OCI-LY1 (cell line): ENCODE measurements at regions not wholly inside any gene's neighbourhood (a gene's known extent, or its start where the extent isn't known, plus 50 kb on each side); places are given as distances from the start of the nearest gene placed in this dataset.

ENCODE experiments used
- H2AFZ ChIP-seq: fragments of 200-600 bp; sonication (generic), shearing (Covaris generic); 2 replicates; pipeline ENCODE4 v1.6.0; 2014; ENCODE audit warnings: antibody characterized with exemption, mild to moderate bottlenecking, low read length
- H3F3A ChIP-seq: fragments of 200-600 bp; sonication (generic), shearing (Covaris generic); 2 replicates; pipeline ENCODE4 v1.6.0; 2014; ENCODE audit warnings: mild to moderate bottlenecking, antibody characterized with exemption, low read length, moderate library complexity; ENCODE audit not compliant: insufficient read depth
- H3K27ac ChIP-seq: fragments of 200-600 bp; sonication (generic); 2 replicates; pipeline ENCODE4 v1.5.1; 2014; ENCODE audit warnings: low read length, mixed run types, mild to moderate bottlenecking, low read depth; ENCODE audit not compliant: poor library complexity, severe bottlenecking
- H3K27me3 ChIP-seq: fragments of 200-600 bp; sonication (generic); 2 replicates; pipeline ENCODE4 v1.6.0; 2014; ENCODE audit warnings: antibody characterized with exemption, mild to moderate bottlenecking, low read length, moderate library complexity; ENCODE audit not compliant: insufficient read depth
- H3K36me3 ChIP-seq: fragments of 200-600 bp; sonication (generic); 2 replicates; pipeline ENCODE4 v1.6.1; 2014; ENCODE audit warnings: mild to moderate bottlenecking, antibody characterized with exemption, low read length, moderate library complexity, mixed read lengths; ENCODE audit not compliant: insufficient read depth
- H3K4me1 ChIP-seq: fragments of 200-600 bp; sonication (generic); 2 replicates; pipeline ENCODE4 v1.5.1; 2014; ENCODE audit warnings: mild to moderate bottlenecking, low read length, moderate library complexity; ENCODE audit not compliant: insufficient read depth, severe bottlenecking
- H3K4me2 ChIP-seq: fragments of 200-600 bp; sonication (generic), shearing (Covaris generic); 2 replicates; pipeline ENCODE4 v1.6.1; 2014; ENCODE audit warnings: low read length
- H3K4me3 ChIP-seq: fragments of 200-600 bp; sonication (generic); 2 replicates; pipeline ENCODE4 v1.5.1; 2014; ENCODE audit warnings: low read length, low read depth, mild to moderate bottlenecking, mixed read lengths; ENCODE audit not compliant: poor library complexity, severe bottlenecking
- H3K79me2 ChIP-seq: fragments of 200-600 bp; shearing (Covaris generic); 2 replicates; pipeline ENCODE4 v1.6.1; 2016; ENCODE audit warnings: mixed run types, low read length, mixed read lengths; ENCODE audit not compliant: insufficient read depth
- H3K9ac ChIP-seq: fragments of 200-600 bp; sonication (generic), shearing (Covaris generic); 2 replicates; pipeline ENCODE4 v1.6.1; 2014; ENCODE audit warnings: mild to moderate bottlenecking, low read length, mixed read lengths
- H3K9me2 ChIP-seq: fragments of 200-600 bp; sonication (generic), shearing (Covaris generic); 2 replicates; pipeline ENCODE4 v1.6.1; 2014; ENCODE audit warnings: low read depth, mild to moderate bottlenecking, low read length, mixed read lengths
- H3K9me3 ChIP-seq: fragments of 200-600 bp; shearing (Covaris generic); 2 replicates; pipeline ENCODE4 v1.6.1; 2014; ENCODE audit warnings: low read length, mixed read lengths
- H4K20me1 ChIP-seq: fragments of 200-600 bp; sonication (generic), shearing (Covaris generic); 2 replicates; pipeline ENCODE4 v1.6.0; 2016; ENCODE audit warnings: mild to moderate bottlenecking, low read length; ENCODE audit not compliant: insufficient read depth
- EZH2 ChIP-seq: fragments of 200-600 bp; sonication (generic), shearing (Covaris generic); IDR thresholded peaks from 2 replicates; pipeline ENCODE4 v1.8.0; 2017; ENCODE audit warnings: borderline replicate concordance, mixed run types, mild to moderate bottlenecking, antibody characterized with exemption, low read length, moderate library complexity, mixed read lengths
- TF ChIP-seq, protein P1 (sequence below): fragments of 200-600 bp; sonication (generic), shearing (Covaris generic); IDR thresholded peaks from 2 replicates; pipeline ENCODE4 v1.5.1; 2017; ENCODE audit warnings: mild to moderate bottlenecking, antibody characterized with exemption, low read length, moderate library complexity, mixed read lengths

DNA sequence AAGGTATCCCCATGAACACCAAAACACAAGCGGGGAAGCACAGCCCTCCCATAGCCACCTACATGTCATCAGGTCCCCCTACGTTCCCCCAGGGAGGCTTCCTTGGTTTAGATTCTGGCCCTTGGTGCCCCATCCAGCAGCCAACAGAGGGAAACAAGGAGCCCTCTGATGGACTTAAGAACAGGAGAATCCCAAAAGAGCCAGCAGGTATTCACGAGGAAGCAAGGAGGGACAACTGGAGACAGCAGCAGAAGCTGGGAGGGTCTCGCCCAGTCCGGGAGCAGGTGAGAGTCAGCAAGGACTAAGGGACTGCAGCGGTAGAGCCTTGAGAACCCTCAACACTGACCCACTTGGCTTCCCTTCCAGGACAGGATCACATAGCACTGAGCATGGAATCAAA is 58.4 kb upstream of the TOP1 start:
- Histone ChIP-seq H3F3A (no peaks in the 10 kb centered on the region), H3K4me1 (peaks cover 4% of the 10 kb centered on the region), H3K36me3 (no peaks in the 10 kb centered on the region), H2AFZ (no peak overlapping the region), H3K27me3 (no peaks in the 10 kb centered on the region), H3K4me3 (no peak overlapping the region), H3K4me2 (no peak overlapping the region), H3K9ac (no peak overlapping the region), H3K9me3 (no peaks in the 10 kb centered on the region), H4K20me1 (no peaks in the 10 kb centered on the region), H3K9me2 (no peaks in the 10 kb centered on the region), H3K27ac (no peak overlapping the region), H3K79me2 (no peaks in the 10 kb centered on the region)
- TF ChIP-seq EZH2, result no peak
- TF ChIP-seq, protein P1, sequence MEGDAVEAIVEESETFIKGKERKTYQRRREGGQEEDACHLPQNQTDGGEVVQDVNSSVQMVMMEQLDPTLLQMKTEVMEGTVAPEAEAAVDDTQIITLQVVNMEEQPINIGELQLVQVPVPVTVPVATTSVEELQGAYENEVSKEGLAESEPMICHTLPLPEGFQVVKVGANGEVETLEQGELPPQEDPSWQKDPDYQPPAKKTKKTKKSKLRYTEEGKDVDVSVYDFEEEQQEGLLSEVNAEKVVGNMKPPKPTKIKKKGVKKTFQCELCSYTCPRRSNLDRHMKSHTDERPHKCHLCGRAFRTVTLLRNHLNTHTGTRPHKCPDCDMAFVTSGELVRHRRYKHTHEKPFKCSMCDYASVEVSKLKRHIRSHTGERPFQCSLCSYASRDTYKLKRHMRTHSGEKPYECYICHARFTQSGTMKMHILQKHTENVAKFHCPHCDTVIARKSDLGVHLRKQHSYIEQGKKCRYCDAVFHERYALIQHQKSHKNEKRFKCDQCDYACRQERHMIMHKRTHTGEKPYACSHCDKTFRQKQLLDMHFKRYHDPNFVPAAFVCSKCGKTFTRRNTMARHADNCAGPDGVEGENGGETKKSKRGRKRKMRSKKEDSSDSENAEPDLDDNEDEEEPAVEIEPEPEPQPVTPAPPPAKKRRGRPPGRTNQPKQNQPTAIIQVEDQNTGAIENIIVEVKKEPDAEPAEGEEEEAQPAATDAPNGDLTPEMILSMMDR, result no peak

DNA sequence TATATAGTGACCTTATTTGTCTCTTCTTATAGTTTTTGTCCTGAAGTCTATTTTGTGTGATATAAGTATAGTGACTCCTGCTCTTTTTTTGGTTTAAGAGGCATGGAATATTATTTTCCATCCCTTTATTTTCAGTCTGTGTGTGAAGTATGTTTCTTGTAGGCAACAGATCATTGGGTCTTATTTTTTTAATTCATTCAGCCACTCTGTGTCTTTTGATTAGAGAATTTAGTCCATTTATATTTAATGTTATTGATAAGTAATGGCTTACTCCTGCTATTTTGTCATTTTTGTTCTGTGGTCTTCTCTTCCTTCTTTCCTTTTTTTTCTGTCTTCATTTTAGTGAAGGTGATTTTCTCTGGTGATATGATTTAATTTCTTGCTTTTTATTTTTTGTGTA is 51.4 kb upstream of the TOP1 start:
- peaks cover 15% of the 10 kb centered on the region for H3K4me1 ChIP-seq
- H3K4me2 ChIP-seq, result no peak overlapping the region
- H3K36me3 ChIP-seq, result no peaks in the 10 kb centered on the region
- 0 out of 2 replicates have a peak, but pooled peaks cover 5% of the 10 kb centered on the region for H3K9me3 ChIP-seq
- no peaks in the 10 kb centered on the region for H3K9me2 ChIP-seq
- TF ChIP-seq, protein P1, result no peak
- TF ChIP-seq EZH2, result no peak
- H2AFZ ChIP-seq, result no peak overlapping the region
- H3K27me3 ChIP-seq, result no peaks in the 10 kb centered on the region
- H3K27ac ChIP-seq, result no peak overlapping the region
- H3K79me2 ChIP-seq, result no peaks in the 10 kb centered on the region
- no peak overlapping the region for H3K4me3 ChIP-seq
- no peak overlapping the region for H3K9ac ChIP-seq
- H3F3A ChIP-seq, result no peaks in the 10 kb centered on the region
- no peaks in the 10 kb centered on the region for H4K20me1 ChIP-seq

- Histone ChIP-seq H3K9me2 (no peaks in the 10 kb centered on the region), H3K9me3 (0 out of 2 replicates have a peak, but pooled peaks cover 5% of the 10 kb centered on the region)
These were observed 49.9 kb upstream of the TOP1 start for GRCh38 chr20:40978761-40979160.

More at GRCh38 chr20:40978761-40979160, 49.9 kb upstream of the TOP1 start:
- no peak overlapping the region for H3K9ac ChIP-seq
- no peak overlapping the region for H3K27ac ChIP-seq
- H3K79me2 ChIP-seq, result no peaks in the 10 kb centered on the region
- H3K27me3 ChIP-seq, result no peaks in the 10 kb centered on the region
- H3K36me3 ChIP-seq, result no peaks in the 10 kb centered on the region
- no peaks in the 10 kb centered on the region for H4K20me1 ChIP-seq
- no peak for TF ChIP-seq EZH2
- TF ChIP-seq, protein P1, result no peak
- no peak overlapping the region for H3K4me2 ChIP-seq
- H3K4me1 ChIP-seq, result peaks cover 23% of the 10 kb centered on the region
- H3F3A ChIP-seq, result no peaks in the 10 kb centered on the region
- H2AFZ ChIP-seq, result no peak overlapping the region
- no peak overlapping the region for H3K4me3 ChIP-seq
